Ovary (tissue), 7 donors: ENCODE measurements at regions not wholly inside any gene's neighbourhood (a gene's known extent, or its start where the extent isn't known, plus 50 kb on each side); places are given as distances from the start of the nearest gene placed in this dataset.

Source experiments
- DNase-seq, 5 donors: peaks; one replicate each; pipeline ENCODE4 v3.0.0-alpha.2; 2019 to 2020
- H3K27ac ChIP-seq, 2 donors: fragments of 200-600 bp; one replicate each; pipeline versions ENCODE4 v1.5.1 to v1.8.0; 2019 to 2022
- H3K27me3 ChIP-seq: fragments of 200-600 bp; one replicate; pipeline ENCODE4 v1.8.0; 2022
- H3K36me3 ChIP-seq: fragments of 200-600 bp; sonication (generic); one replicate; pipeline ENCODE4 v1.5.1; 2019
- H3K4me1 ChIP-seq: one replicate; pipeline ENCODE4 v1.8.1; 2013; ENCODE audit warnings: mild to moderate bottlenecking, moderate library complexity; ENCODE audit not compliant: insufficient read depth
- H3K4me3 ChIP-seq: fragments of 200-600 bp; sonication (generic); one replicate; pipeline ENCODE4 v1.5.1; 2017
- H3K9me3 ChIP-seq, 2 donors: fragments of 200-600 bp in 1 of 2; sonication (generic) in 1 of 2; one replicate each; pipeline versions ENCODE4 v1.5.1 to v1.8.1; 2013 to 2019; ENCODE audit warnings: mild to moderate bottlenecking in 1 of 2, moderate library complexity in 1 of 2
- EP300 ChIP-seq: sonication (generic); formaldehyde crosslinking; IDR thresholded peaks from one replicate; pipeline ENCODE4 v1.6.1; 2017; ENCODE audit warnings: antibody characterized with exemption
- POLR2A ChIP-seq: fragments of 450-650 bp; IDR thresholded peaks from one replicate; pipeline ENCODE4 v1.6.1; 2017; ENCODE audit warnings: antibody characterized with exemption, mild to moderate bottlenecking, moderate library complexity
- WGBS, 3 donors: extraction: QIAGEN DNeasy Blood & Tissue Kit in 1 of 3; methylation state at CpG; one replicate each; pipeline versions ENCODE4 v1.1.5 to v1.1.7; 2013 to 2017; 5-methylcytosine and 5-hydroxymethylcytosine counted together
- intact Hi-C, 4 donors: fragments of 100-400 bp; cut with DNase I; formaldehyde crosslinking; loops; one replicate each; pipeline versions ENCODE4 v1.11.0 to v1.15.1; 2022 to 2023
- TF ChIP-seq, protein P1 (sequence below), 3 donors: fragments of 450-650 bp in 2 of 3; fragments of 200-600 bp in 1 of 3; IDR thresholded peaks; one replicate each; pipeline versions ENCODE4 v1.5.1 to v1.8.0; 2016 to 2022; ENCODE audit warnings: antibody characterized with exemption in 3 of 3, mild to moderate bottlenecking in 1 of 3
- donor health status: DM: no; HTN: no; CAD: no; lungs with moderate emphysema.
- donor health status: DM: no; HTN: no; CAD: no.
- donor health status: Bipolar disorder and iron deficiency.
- donor health status: DM: no; HTN: no; CAD: no.
- donor health status: DM: yes; HTN: yes; CAD: no.

DNA sequence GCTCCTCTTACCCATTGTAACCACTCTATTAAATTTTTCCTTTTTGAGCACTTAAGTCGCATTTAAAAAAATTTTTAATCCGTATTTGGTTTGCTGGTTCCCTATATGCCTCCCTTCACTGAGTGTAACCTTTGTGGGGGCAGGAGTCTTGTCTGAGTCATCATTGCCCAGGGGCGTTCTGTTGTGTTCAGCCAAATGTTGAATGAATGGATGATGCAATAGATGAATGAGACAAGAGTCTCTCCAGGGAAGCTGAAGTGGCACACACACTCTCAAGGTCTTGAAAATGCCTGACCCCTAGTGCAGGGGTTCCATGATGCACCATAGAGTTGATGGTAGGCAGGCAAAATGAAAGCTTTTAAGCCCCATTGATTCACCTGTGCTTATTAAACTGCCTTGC, 123.0 kb upstream of the RBFOX1 start:
- H3K4me3 ChIP-seq = no peak overlapping the region
- DNase-seq = no peak
- no peaks in the 10 kb centered on the region for H3K36me3 ChIP-seq
- H3K27ac ChIP-seq = no peak overlapping the region
- TF ChIP-seq EP300 = no peak
- TF ChIP-seq POLR2A = no peak
- TF ChIP-seq, protein P1, sequence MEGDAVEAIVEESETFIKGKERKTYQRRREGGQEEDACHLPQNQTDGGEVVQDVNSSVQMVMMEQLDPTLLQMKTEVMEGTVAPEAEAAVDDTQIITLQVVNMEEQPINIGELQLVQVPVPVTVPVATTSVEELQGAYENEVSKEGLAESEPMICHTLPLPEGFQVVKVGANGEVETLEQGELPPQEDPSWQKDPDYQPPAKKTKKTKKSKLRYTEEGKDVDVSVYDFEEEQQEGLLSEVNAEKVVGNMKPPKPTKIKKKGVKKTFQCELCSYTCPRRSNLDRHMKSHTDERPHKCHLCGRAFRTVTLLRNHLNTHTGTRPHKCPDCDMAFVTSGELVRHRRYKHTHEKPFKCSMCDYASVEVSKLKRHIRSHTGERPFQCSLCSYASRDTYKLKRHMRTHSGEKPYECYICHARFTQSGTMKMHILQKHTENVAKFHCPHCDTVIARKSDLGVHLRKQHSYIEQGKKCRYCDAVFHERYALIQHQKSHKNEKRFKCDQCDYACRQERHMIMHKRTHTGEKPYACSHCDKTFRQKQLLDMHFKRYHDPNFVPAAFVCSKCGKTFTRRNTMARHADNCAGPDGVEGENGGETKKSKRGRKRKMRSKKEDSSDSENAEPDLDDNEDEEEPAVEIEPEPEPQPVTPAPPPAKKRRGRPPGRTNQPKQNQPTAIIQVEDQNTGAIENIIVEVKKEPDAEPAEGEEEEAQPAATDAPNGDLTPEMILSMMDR (IDR thresholded peaks at IDR 0.05) = no peak
- no peaks in the 10 kb centered on the region for H3K27me3 ChIP-seq
- 84 to 93% (median 89%) methylated on average over 3 of the region's 3 CpGs for WGBS, 3 donors
- no peaks in the 10 kb centered on the region for H3K9me3 ChIP-seq
- H3K4me1 ChIP-seq = no peaks in the 10 kb centered on the region
- intact Hi-C loops = no loop called here

DNA sequence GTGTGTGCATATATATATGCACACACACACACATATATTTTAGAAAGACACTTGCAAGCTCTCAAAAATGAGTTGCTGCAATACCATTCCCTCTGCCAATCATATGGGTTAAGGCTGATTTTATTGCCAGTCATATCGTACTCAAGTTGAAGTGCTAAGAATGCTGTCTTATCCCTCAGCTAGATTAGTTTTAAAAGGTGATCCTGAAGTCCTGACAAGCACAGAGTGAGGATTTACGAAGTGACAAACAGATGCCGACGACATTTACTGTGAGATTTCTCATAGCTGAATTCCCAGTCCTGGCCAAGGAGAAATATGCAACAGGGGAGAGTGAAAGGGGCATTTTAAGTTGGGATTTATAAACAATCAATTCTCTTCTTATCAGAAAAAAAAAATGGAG, 126.2 kb upstream of the RBFOX1 start:
- Histone ChIP-seq H3K9me3 (no peaks in the 10 kb centered on the region), H3K4me1 (no peaks in the 10 kb centered on the region), H3K27ac (no peak overlapping the region), H3K4me3 (no peak overlapping the region), H3K36me3 (no peaks in the 10 kb centered on the region), H3K27me3 (no peaks in the 10 kb centered on the region)
- TF ChIP-seq, protein P1 (IDR thresholded peaks at IDR 0.05) = no peak
- no peak for TF ChIP-seq EP300
- no peak for TF ChIP-seq POLR2A
- intact Hi-C loops = no loop called here
- WGBS, 3 donors = 41 to 50% (median 49%) methylated on average over 4 of the region's 4 CpGs
- no peak for DNase-seq

DNA sequence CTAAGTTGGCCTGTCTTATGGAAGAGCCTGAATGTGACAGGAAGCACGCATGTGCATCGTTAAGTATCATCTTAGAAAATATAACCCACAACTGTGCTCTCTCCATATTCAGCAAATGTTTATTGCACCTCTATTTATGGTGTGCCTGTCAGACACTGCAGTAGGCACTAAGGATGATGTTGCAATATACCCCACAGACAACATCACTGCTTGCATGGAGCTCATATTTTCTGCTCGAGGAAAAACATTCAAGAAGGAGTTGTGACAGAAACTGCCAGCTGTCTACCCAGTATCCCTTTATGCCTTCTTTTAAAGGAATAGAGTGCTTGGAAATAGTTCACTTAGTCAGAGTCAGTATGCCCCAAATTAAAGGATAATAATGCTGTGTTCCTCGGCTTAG, 132.3 kb upstream of the RBFOX1 start:
- 60 to 80% (median 70%) methylated on average over 4 of the region's 4 CpGs for WGBS, 3 donors
- Histone ChIP-seq H3K27ac (no peak overlapping the region), H3K27me3 (no peaks in the 10 kb centered on the region), H3K4me1 (no peaks in the 10 kb centered on the region), H3K4me3 (no peak overlapping the region), H3K9me3 (no peaks in the 10 kb centered on the region), H3K36me3 (no peaks in the 10 kb centered on the region)
- no peak for DNase-seq
- TF ChIP-seq, protein P1 (IDR thresholded peaks at IDR 0.05) = no peak
- TF ChIP-seq POLR2A = no peak
- TF ChIP-seq EP300 = no peak
- intact Hi-C loops = no loop called here

DNA sequence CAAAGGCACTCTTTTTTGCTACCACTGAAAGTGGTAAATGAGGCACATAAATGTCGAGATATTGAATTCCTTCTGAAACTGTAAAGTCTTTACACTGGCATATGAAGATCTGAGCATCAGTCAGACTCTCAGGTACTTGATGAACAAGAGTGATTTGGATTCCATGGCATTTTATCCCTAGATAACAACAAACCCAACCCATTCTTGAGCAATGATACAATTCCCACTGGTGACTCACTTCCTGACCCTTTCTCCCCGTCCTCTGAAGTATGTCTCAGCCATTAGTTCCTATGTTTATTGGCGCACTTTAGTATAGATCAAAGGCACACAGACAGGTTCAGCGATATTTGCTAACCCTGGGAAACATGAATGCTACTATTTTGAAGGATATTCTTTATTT, 147.0 kb upstream of the RBFOX1 start:
- H3K36me3 ChIP-seq = no peaks in the 10 kb centered on the region
- H3K27me3 ChIP-seq = no peaks in the 10 kb centered on the region
- no peak overlapping the region for H3K4me3 ChIP-seq
- no peak for DNase-seq
- no peaks in the 10 kb centered on the region for H3K4me1 ChIP-seq
- TF ChIP-seq, protein P1 (IDR thresholded peaks at IDR 0.05) = no peak
- TF ChIP-seq POLR2A (no peak), EP300 (no peak)
- intact Hi-C loops = no loop called here
- no peaks in the 10 kb centered on the region for H3K9me3 ChIP-seq
- no peak overlapping the region for H3K27ac ChIP-seq
- WGBS, 3 donors = 49 to 65% (median 63%) methylated on average over 4 of the region's 4 CpGs

DNA sequence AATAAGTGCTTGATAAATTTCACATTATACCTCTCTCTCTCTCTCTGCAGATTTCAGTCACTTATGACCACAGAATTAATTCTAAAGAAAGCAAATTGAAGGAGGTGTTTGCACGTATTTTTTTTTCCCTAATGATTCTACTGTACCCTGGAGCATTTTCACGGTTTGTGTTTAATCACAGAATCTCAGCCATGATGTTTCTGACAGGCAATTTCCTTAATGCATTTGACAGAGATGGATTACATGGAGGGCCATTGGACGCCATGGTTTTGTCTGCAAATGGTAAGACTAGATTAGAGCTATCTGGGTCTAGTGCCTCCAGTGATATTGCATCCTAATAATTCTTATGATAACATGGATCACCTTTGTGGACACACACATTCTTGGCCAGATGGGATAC, 147.5 kb upstream of the RBFOX1 start:
- Histone ChIP-seq H3K27ac (no peak overlapping the region), H3K9me3 (no peaks in the 10 kb centered on the region), H3K4me3 (no peak overlapping the region), H3K36me3 (no peaks in the 10 kb centered on the region), H3K4me1 (no peaks in the 10 kb centered on the region), H3K27me3 (no peaks in the 10 kb centered on the region)
- DNase-seq = no peak
- TF ChIP-seq, protein P1 (IDR thresholded peaks at IDR 0.05) = no peak
- TF ChIP-seq POLR2A = no peak
- no peak for TF ChIP-seq EP300
- 27 to 57% (median 56%) methylated on average over 3 of the region's 3 CpGs for WGBS, 3 donors
- intact Hi-C loops = no loop called here
